ENCODE measurements at regions not wholly inside any gene's neighbourhood (a gene's known extent, or its start where the extent isn't known, plus 50 kb on each side); places are given as distances from the start of the nearest gene placed in this dataset.
"Not testable (repeated sequence)": the region's sequence is repeated elsewhere in the genome, so short reads cannot be mapped to it uniquely, and the experiment has no call there.

DNA sequence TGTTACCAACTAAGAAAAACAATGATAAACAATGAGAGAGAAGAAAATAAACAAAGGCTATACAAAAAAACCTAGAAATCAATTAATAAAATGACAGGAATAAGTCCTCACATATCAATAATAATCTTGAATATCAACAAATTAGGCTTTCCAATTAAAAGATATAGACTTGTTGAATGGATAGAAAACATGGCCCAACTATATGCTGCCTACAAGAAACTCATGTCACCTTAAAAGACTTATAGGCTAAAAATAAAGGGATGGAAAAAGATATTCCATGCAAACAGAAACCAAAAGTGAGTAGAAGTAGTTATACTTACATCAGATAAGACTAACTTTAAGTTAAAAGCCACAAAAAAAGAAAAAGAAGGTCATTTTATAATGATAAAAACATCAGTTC, 183.9 kb downstream of the MYRFL start:
- no peak for DNase-seq (ENCODE audit: low read depth)

- DNase-seq (ENCODE audit: low read depth) = no peak
These were observed 186.3 kb downstream of the MYRFL start for GRCh38 chr12:70011353-70011752.

- DNase-seq (ENCODE audit: low read depth) = not testable (repeated sequence)
These were observed 188.0 kb downstream of the MYRFL start for GRCh38 chr12:70013016-70013415.

DNA sequence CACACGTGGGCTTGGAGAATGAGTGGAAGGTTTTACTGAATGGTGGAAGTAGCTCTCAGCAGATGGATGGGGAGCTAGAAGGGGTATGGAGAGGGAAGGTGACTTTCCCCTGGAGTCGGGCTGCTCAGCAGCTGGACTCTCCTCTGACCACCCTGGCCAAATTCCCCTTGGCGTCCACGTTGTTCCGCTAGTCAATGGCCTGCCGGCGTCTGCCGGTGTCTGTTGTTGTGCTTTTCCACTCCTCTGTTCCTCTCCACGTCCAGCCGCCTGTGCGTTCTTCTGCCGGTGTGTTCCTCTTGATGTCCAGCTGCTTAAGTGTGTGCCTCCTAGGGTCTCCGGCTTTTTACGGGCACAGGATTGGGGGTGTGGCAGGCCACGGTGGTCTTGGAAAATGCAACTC, 203.5 kb downstream of the MYRFL start:
- DNase-seq (ENCODE audit: low read depth) = no peak

- no peak for DNase-seq (ENCODE audit: low read depth)
These were observed 203.9 kb downstream of the MYRFL start for GRCh38 chr12:70028918-70029317.

DNA sequence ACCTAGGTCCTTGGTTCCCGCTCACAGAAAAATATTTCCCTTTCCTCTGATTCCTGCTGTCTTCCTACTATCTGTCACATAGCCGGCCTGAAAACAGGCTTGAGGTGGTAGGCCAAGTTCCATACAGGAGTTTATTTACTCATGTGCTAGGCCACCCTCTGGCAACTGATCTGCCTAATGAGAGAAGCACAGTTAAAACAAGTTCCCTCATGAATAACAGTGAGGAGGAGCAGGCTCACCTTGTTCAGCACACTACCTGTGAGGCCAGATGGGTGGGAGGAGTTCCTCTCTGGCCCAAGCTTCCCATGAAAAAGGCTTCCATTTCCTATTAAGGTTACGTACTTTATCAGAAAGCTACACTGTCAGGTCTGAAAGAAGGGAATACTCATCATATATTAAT, 206.0 kb downstream of the MYRFL start:
- no peak for DNase-seq (ENCODE audit: low read depth)

- DNase-seq (ENCODE audit: low read depth) = no peak
These were observed 207.0 kb downstream of the MYRFL start for GRCh38 chr12:70032076-70032475.

DNA sequence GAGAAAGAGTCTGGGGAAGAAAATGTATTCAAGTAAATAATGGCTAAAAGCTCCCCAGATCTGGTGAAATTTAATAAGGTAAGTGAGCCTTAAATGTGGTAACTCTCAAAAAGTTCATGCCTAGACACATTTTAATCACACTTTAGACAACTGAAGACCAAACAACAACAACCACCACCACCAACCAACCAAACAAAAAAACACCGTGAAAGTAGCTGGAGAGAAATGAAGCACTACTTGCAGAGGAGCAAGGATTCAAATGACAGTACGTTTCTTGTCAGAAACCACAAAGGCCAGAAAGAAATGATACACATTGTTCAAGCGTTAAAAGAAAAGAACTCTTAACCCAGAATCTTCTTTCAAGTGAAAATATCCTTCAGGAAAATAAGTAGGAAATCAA, 208.3 kb downstream of the MYRFL start:
- no peak for DNase-seq (ENCODE audit: low read depth)

DNA sequence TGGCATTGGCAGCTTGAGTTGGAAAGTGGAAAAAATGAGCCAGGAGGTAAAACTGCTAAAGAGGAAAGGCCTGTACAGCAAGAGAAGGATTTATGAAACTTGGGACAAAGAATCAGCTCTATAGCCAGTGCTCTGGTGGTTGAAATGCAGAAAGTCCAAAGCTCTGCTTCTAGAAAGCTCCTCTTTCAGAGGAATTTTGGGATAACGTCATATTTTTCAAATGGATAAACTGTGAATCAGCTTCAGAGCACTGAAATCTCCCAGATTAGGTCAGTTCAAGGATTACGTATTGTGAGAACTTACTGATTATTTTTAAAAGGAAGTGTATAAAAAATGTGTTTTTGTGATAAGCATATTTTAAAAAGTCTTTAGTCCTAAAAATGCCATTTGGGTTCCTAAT, 203.1 kb upstream of the CNOT2 start:
- no peak for DNase-seq (ENCODE audit: low read depth)

- no peak for DNase-seq (ENCODE audit: low read depth)
These were observed 200.6 kb upstream of the CNOT2 start for GRCh38 chr12:70042675-70043074.

DNA sequence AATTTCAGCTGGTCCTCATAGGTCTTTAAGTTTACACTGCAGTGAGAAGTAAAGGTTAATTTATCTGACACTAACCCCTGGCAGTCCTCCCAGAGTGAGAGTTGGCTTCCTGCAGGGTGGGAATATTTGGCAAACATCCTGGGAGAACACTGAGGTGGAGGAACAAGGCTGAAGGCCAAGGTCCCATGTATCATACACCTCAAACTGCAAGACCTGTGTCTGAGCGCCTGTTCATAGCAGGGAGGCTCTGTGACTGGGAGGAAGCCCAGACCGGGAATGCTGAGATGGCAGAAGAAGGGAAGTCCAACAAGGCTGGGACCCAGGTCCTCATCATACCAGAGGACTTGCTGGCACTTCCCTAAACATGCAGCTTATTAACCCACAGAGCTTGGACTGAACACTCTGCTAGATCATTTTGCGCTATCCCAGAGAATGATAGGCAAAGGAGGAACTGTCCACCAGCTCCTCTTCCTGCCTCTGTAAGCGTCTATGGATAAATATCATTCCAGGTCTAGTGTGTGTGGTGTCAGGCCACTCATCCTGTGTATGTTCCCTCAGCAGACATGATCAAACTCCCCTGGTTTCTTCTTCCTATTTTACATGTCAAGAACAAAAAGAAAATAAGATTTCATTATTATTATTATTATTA, 199.6 kb upstream of the CNOT2 start:
- no peak for DNase-seq (ENCODE audit: low read depth)

- DNase-seq (ENCODE audit: low read depth) = no peak
These were observed 199.1 kb upstream of the CNOT2 start for GRCh38 chr12:70044167-70044566.

GRCh38 chr12:70045036-70045435, 198.2 kb upstream of the CNOT2 start:
- no peak for DNase-seq (ENCODE audit: low read depth)

- DNase-seq (ENCODE audit: low read depth) = no peak
These were observed 197.7 kb upstream of the CNOT2 start for GRCh38 chr12:70045514-70045913.

DNA sequence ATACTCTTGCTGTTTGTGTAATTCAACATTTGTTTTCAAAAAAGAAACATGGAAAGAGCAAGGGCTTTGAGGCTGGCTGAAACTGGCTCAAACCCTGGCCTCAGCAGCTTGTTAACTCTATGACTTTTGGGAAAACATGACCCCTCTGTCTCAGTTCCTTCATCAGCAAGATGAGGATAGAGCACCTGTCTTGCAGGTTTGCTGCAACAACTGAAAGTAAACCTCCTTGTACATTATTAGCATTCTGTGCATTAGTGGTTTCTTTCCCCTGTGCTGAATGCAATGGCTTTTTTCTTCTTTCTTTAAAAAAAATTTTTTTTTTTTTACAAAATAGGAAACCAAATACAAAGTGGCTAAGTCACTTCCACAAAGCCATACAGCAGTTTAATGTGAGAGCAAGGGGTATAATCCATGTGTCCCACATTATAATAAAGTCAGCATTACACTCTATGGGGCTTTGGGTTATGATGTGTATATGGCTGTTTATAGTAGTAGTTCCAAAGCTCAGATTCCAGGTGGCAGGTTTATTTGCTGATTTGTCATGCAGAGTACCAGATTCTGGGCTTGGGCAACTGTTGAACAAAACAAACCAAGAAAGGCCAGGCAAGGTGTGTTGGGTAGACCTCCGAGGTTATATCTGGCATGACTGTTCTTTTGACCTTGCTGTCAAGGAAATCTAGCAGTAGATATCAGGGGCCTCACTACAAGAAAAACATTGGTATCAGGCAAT, 194.5 kb upstream of the CNOT2 start:
- DNase-seq (ENCODE audit: low read depth) = no peak

GRCh38 chr12:70049596-70050360, 193.5 kb upstream of the CNOT2 start:
- peak; percentile 9 for DNase-seq (ENCODE audit: low read depth)

DNA sequence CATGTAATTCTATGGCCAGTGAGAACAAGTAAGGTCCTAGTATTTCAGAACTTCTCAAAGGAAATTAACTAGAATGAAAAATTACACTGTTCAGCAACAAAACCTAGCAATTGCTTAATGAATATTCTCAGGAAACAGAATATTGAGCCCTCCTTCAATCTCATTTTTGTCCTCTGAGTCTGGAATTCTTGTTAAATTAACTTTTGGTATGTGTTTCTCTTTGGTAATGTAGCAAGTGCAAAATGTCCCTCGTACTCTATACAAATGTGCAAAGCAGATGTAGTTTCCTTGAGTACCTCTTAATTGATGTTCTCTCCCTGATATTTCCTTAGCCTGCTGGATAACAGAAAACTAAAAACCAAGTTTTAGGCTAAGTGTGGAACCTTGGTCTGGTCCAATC, 190.8 kb upstream of the CNOT2 start:
- DNase-seq (ENCODE audit: low read depth) = no peak

DNA sequence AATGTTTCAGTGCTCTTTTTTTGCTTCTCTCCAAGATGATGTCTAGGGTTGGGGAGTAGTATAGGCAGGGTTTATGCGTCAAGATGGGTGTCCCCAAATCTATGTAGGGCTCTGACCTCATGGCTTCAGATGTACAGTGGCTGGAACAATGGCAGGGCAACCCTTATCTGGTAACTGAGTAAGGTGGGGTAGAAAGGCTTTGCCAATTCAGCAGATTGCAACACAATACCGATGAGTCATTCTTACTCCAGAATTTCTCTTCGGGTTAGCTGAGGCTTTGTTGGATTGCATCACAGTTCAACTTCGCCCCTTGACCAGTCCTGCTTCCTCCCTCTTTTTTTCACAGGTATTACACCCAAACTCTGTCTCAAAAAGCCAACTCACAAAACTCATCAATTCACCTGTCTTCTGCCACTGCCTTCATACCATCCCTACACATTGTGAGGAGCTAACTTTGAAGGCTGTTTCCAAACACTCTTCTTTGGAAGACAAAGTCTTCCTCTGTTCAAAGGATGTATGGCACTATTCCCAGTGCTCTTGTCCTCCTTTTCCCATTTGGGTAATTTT, 190.2 kb upstream of the CNOT2 start:
- DNase-seq (ENCODE audit: low read depth) = no peak

- DNase-seq (ENCODE audit: low read depth) = no peak
These were observed 183.9 kb upstream of the CNOT2 start for GRCh38 chr12:70059373-70059772.

DNA sequence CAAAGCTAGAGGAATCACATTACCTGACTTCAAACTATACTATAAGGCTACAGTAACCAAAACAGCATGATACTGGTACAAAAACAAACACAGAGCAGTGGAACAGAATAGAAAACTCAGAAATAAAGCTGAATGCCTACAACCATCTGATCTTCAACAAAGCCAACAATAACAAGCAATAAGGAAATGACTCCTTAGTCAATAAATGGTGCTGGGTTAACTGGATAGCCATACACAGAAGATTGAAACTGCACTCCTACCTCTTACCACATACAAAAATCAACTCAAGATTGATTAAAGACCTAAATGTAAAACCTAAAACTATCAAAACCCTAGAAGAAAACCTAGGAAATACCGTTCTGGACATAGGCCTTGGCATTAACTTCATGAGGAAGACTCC, 182.6 kb upstream of the CNOT2 start:
- no peak for DNase-seq (ENCODE audit: low read depth)

- DNase-seq (ENCODE audit: low read depth) = no peak
These were observed 174.5 kb upstream of the CNOT2 start for GRCh38 chr12:70068743-70069142.

DNA sequence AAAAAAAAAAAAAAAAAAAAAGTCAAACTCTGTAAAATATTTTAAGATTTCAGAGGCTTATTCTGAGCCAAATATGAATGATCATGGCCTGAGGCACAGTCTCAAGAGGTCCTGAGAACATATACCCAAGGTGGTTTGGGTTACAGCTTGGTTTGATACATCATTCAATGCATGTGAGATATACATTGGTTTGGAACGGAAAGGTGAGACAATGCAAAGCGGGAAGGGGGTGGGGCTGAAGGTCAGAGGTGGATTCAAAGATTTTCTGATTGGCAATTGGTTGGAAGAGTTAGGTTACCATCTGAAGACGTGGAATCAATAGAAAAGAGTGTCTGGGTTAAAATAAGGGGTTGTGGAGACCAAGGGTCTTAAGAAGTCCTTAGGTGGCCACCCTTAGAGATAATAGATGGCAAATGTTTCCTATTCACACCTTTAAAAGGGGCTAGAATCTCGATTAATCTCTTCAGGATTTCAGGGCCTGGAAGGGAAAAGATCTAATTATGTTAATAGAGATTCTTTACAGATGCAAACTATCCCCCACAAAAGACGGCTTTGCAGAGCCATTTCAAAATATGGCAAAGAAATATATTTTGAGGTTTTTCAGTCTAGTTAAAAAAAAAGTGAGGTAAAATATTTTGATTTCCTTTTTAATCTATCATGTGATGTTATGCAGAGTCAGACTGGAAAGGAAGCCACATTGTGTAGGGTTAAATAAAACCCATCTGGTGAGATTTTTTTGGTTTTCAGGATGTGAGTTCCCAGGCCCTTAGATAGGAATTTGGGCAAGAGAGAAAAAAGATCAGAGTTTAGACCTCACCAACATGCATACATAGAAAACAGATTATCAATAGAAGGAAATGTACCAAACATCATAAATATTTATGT, 173.8 kb upstream of the CNOT2 start:
- DNase-seq (ENCODE audit: low read depth) = no peak
